GM12874 (cell line): ENCODE measurements at regions not wholly inside any gene's neighbourhood (a gene's known extent, or its start where the extent isn't known, plus 50 kb on each side); places are given as distances from the start of the nearest gene placed in this dataset.

ENCODE experiments used
- TF ChIP-seq, protein P1 (sequence below): IDR thresholded peaks from 2 replicates; pipeline ENCODE4 v1.5.1; 2011; ENCODE audit warnings: low read depth, mild to moderate bottlenecking, control low read depth, low read length, moderate library complexity; ENCODE audit not compliant: insufficient read depth

DNA sequence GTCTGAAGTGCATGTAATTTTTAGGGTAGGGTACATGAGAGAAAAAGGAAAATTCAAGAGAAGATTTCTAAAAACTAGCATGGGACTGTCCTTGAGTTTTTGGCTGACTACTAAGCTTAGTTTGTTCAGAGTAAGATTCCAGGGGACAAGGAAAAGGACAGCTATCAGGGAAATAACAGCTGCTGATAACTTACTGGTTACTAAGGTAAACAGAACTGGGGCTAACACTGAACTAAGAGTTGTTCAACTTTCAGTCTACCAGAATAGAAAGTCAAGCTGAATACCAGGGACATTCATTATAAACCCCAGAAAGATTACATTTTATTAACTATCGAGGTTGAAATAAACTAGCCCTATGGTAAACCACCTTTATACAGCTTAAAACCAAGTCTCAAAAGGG lies 261.8 kb upstream of the CYRIA start:
- TF ChIP-seq, protein P1, sequence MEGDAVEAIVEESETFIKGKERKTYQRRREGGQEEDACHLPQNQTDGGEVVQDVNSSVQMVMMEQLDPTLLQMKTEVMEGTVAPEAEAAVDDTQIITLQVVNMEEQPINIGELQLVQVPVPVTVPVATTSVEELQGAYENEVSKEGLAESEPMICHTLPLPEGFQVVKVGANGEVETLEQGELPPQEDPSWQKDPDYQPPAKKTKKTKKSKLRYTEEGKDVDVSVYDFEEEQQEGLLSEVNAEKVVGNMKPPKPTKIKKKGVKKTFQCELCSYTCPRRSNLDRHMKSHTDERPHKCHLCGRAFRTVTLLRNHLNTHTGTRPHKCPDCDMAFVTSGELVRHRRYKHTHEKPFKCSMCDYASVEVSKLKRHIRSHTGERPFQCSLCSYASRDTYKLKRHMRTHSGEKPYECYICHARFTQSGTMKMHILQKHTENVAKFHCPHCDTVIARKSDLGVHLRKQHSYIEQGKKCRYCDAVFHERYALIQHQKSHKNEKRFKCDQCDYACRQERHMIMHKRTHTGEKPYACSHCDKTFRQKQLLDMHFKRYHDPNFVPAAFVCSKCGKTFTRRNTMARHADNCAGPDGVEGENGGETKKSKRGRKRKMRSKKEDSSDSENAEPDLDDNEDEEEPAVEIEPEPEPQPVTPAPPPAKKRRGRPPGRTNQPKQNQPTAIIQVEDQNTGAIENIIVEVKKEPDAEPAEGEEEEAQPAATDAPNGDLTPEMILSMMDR, result no peak

DNA sequence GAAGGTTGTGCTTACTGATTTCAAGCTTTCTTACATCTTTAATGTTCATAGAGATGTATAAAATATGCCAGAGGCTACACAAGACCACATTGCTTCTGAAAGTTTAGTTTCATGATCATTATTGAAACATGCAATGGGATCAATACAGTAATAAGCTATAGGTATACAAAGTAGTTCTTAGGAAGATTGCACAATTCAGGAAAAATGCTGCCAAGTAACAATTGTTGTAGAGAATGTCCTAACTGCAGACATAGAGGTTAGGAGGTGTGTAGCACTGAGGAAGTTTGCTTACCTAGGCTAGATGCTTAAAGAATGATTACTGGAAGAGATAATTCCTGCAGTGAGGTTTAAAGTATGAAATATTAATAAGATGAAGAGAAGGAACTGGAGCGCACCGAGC lies 259.5 kb upstream of the CYRIA start:
- TF ChIP-seq, protein P1, result no peak

DNA sequence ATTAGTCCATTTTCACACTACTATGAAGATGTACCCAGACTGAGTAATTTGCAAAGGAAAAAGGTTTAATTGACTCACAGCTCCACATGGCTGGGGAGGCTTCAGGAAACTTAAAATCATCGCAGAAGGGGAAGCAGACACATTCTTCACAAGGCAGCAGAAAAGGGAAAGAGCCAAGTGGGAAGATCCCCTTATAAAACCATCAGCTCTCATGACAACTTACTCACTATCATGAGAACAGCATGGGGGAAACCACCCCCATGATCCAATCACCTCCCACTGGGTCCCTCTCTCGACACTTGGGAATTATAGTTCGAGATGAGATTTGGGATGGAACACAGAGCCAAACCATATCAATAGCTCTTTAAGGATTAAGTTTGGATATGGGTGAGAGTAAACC lies 246.1 kb upstream of the CYRIA start:
- TF ChIP-seq, protein P1, result no peak

DNA sequence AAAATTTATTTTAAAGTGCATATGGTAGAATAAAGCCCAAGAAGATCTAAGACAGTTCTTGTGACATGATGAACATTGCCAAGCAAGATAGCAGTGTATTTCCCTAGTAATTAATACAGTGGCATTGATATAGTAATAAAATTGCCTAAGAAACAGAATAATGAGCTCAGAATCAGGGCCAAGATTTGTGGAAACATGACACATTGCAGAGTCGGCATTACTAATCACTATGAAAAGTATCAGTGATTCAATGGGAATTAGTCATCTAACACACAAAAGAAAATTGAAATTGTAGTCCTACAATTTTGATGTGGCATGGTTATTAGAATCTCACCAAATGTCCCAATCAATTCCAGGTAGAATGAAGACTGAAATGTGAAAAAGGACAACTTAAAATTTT lies 243.0 kb upstream of the CYRIA start:
- TF ChIP-seq, protein P1, result no peak

DNA sequence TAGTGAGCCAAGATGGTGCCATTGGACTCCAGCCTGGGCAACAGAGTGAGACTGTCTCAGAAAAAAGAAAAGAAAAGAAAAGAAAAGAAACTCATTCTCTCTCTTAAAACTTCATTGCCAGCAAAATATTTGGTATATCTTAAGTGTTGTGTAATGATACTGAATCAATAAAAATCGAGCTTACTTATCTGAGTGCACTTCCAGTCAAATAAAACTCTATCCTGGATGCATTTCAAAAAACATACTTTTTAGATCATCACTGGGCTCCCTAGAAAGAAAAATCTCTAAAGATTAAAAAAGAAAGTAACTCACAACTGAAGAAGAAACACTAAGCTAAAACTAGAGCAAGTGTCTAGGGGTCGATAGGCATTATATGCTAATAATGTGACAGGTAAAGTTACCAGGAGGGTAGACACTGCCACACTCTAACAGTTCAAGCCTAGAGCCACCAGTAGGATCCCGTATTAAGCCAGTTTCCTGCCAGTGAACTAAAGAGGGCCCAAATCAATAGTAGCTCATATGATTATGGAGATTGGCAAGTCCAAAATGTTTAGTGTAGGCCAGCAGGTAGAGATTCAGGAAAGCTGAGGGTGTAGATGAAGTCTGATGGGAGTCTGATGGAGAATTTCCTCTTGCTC lies 242.1 kb upstream of the CYRIA start:
- TF ChIP-seq, protein P1, result no peak

DNA sequence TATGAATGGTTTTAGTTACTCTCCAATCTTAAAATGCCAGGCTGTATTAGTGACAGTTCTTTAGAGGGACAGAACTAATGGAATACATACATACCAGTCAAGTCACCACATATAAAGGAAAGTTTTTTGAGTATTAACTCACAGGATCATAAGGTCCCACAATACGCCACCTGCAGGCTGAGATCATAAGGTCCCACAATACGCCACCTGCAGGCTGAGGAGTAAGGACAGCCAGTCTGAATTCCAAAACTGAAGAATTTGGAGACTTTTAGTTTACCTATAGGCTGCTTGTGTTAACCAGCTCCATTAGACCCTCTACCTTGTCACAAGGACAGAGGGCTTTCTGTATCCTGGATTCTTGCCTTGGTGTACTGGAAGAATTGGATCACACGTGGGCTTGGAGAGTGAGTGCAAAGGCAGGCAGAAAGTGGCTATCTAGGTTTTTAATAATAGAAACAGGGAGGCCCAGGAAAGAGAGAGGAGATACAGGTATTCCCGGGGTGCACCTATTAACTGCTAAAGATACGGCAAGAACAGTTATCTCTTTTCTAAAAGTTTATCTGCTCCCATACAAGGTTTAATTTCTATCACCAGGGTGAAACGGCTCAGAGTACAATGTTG lies 234.9 kb upstream of the CYRIA start:
- TF ChIP-seq, protein P1, result peak; percentile 84

DNA sequence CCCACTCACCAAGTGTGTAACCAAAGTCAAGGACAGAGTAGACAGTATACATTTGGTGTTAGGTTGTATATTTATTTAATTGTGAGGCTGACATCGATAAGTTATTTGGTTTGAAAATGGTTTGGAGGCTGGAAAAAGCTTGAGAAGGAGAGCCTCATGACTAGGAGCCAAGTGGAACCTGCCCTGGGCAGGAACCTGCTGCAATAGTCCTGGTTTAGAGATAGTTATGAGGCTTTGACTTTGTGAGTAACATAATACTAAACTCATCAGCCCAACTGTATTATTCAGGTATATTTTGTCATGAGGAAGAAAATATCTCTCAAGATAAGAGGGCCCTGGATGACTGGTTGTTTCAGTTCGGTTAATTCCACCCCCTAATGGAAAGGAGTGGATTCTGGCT lies 234.3 kb upstream of the CYRIA start:
- TF ChIP-seq, protein P1, result no peak

DNA sequence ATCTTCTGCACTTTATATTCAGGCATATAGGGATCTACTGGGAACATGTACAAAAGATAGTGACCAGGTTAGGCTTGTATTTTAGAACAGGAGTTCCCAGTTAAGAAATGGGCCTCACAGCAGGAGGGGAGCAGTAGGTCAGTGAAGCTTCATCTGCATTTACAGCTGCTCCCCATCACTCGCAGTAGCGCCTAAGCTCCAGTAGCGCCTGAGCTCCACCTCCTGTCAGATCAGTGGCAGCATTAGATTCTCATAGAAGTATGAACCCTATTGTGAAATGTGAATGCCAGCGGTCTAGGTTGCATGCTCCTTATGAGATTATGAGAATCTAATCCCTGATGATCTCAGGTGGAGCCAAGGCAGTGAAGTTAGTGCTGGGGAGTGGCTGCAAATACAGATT lies 224.4 kb upstream of the CYRIA start:
- TF ChIP-seq, protein P1, result no peak
